ENCODE measurements at regions not wholly inside any gene's neighbourhood (a gene's known extent, or its start where the extent isn't known, plus 50 kb on each side); places are given as distances from the start of the nearest gene placed in this dataset.

DNA sequence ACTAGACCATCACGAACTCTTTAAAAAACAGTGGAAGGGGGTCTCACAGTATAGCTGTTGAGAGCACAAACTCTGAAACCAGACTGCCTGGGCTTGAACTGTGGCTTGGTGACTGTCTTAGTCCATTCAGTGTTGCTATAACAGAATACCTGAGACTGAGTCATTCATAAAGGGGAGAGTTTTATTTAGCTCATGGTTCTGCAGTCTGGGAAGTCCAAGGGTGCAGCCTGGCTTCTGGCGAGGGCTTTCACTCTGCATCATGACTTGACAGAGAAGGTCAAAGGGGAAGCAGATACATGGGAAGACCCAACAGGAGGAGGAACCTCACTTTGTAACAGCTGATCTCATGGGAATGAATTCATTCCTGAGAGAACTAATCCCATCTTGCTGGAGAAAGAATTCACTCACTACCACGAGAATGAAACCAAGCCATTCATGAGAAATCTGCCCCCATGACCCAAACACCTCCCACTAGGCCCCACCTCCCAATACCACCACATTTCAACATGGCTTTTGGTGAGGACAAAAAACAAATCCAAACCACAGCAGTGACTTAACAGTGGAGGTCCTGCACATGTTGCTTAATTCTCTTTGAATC is 116.7 kb upstream of the STOX2 start:
- no peak overlapping the region for H2AFZ ChIP-seq (ENCODE audit: low read depth, low read length)
- H3K9me3 ChIP-seq (replicated peaks; ENCODE audit: control insufficient read depth, insufficient read depth, low read length): no peaks in the 10 kb centered on the region
- no peak overlapping the region for H3K27ac ChIP-seq (ENCODE audit: insufficient read depth, low read depth, low read length)
- TF ChIP-seq, protein P1, sequence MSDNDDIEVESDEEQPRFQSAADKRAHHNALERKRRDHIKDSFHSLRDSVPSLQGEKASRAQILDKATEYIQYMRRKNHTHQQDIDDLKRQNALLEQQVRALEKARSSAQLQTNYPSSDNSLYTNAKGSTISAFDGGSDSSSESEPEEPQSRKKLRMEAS (IDR thresholded peaks at IDR 0.05; ENCODE audit: insufficient read depth, insufficient read length): no peak
- TF ChIP-seq, protein P2, sequence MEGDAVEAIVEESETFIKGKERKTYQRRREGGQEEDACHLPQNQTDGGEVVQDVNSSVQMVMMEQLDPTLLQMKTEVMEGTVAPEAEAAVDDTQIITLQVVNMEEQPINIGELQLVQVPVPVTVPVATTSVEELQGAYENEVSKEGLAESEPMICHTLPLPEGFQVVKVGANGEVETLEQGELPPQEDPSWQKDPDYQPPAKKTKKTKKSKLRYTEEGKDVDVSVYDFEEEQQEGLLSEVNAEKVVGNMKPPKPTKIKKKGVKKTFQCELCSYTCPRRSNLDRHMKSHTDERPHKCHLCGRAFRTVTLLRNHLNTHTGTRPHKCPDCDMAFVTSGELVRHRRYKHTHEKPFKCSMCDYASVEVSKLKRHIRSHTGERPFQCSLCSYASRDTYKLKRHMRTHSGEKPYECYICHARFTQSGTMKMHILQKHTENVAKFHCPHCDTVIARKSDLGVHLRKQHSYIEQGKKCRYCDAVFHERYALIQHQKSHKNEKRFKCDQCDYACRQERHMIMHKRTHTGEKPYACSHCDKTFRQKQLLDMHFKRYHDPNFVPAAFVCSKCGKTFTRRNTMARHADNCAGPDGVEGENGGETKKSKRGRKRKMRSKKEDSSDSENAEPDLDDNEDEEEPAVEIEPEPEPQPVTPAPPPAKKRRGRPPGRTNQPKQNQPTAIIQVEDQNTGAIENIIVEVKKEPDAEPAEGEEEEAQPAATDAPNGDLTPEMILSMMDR (IDR thresholded peaks at IDR 0.05; ENCODE audit: extremely low read depth in 1 of 2, insufficient read depth in 1 of 2, low read depth in 1 of 2, low read length in 2 of 2): no peak
- TF ChIP-seq FOS (IDR thresholded peaks at IDR 0.05; ENCODE audit: borderline replicate concordance, insufficient read depth, low read length) (no peak), MYC (IDR thresholded peaks at IDR 0.05; ENCODE audit: low read depth, low read length) (no peak), POLR2AphosphoS5 (IDR thresholded peaks at IDR 0.05; ENCODE audit: insufficient read depth, low read depth, low read length) (no peak), GATA2 (IDR thresholded peaks at IDR 0.05; ENCODE audit: insufficient read depth, insufficient read length, low read depth, low read length) (no peak), EZH2 (IDR thresholded peaks at IDR 0.05; ENCODE audit: borderline replicate concordance, low read depth, low read length, severe bottlenecking) (no peak), POLR2A (IDR thresholded peaks at IDR 0.05; ENCODE audit: low read depth, low read length) (no peak), JUN (IDR thresholded peaks at IDR 0.05; ENCODE audit: borderline replicate concordance, insufficient read depth, insufficient read length, low read depth) (no peak)
- H3K4me3 ChIP-seq (replicated peaks in 1 of 3; ENCODE audit: insufficient read depth in 1 of 3, low read depth in 1 of 3, low read length in 3 of 3): no peak overlapping the region
- DNase-seq (ENCODE audit: low read depth, low spot score) (no peak), FAIRE-seq (no peak)
- H3K9ac ChIP-seq (replicated peaks; ENCODE audit: extremely low read depth, insufficient read depth, low read length): no peak overlapping the region
- H3K27me3 ChIP-seq (ENCODE audit: control insufficient read depth in 2 of 2, insufficient read depth in 2 of 2, low read length in 2 of 2): no peaks in the 10 kb centered on the region
- ChIA-PET POLR2A (no interaction called here), CTCF (no interaction called here)
- H3K9me1 ChIP-seq (replicated peaks; ENCODE audit: control insufficient read depth, extremely low read depth, insufficient read depth, low read length): no peaks in the 10 kb centered on the region
- H3K4me2 ChIP-seq (ENCODE audit: insufficient read depth, low read length): no peak overlapping the region
- no peaks in the 10 kb centered on the region for H3K4me1 ChIP-seq (ENCODE audit: control insufficient read depth, extremely low read depth, insufficient read depth, low read length)
- H3K79me2 ChIP-seq (ENCODE audit: control insufficient read depth, insufficient read depth, low read length): no peaks in the 10 kb centered on the region
- H3K36me3 ChIP-seq (ENCODE audit: control insufficient read depth in 2 of 2, extremely low read depth in 1 of 2, insufficient read depth in 2 of 2, low read length in 2 of 2): no peaks in the 10 kb centered on the region
- BruUV-seq (replicated peaks): no TSS peak
- no peaks in the 10 kb centered on the region for H4K20me1 ChIP-seq (replicated peaks; ENCODE audit: control insufficient read depth, extremely low read depth, insufficient read depth, low read length)
- dilution Hi-C loops (cut with MboI; ENCODE audit: extremely low pct_ligation_motif_present, low sequenced_read_pairs): no loop called here
- intact Hi-C loops (cut with micrococcal nuclease): no loop called here
